GM12878 (cell line): ENCODE measurements at regions not wholly inside any gene's neighbourhood (a gene's known extent, or its start where the extent isn't known, plus 50 kb on each side); places are given as distances from the start of the nearest gene placed in this dataset.

Source experiments
- ATAC-seq: fragments of 200-7000 bp; cut with Tn5 transposase; 3 replicates; pipeline ENCODE4 v1.9.1; 2020; ENCODE audit warnings: mild to moderate bottlenecking, moderate library complexity
- BruUV-seq: library from RNA; stranded (reverse); fragments of 400-500 nt; replicated peaks from 2 replicates; lab custom pipeline; 2021; lab: Mats Ljungman, UMichigan
- CTCF ChIA-PET: fragments of 300-600 bp; sonication (Branson Sonifier 250); formaldehyde crosslinking; extraction: SDS; loops from one replicate; lab custom pipeline; 2021; ENCODE audit warnings: inconsistent platforms; lab: Yijun Ruan, JAX
- POLR2A ChIA-PET: fragments of 350-600 bp; formaldehyde crosslinking; extraction: SDS; loops from one replicate; lab custom pipeline; 2021; ENCODE audit warnings: inconsistent platforms; lab: Charles Lee
- RAD21 ChIA-PET: fragments of 300-600 bp; sonication (Branson Sonifier 250); formaldehyde crosslinking; loops from one replicate; lab custom pipeline; 2023; ENCODE audit warnings: antibody characterized with exemption; ENCODE audit not compliant: unreplicated experiment; lab: Charles Lee
- SMC1A ChIA-PET: fragments of 300-600 bp; sonication (Branson Sonifier 250); formaldehyde crosslinking; loops from one replicate; lab custom pipeline; 2023; ENCODE audit not compliant: unreplicated experiment, uncharacterized antibody; lab: Charles Lee
- DNase-seq: peaks from one replicate; pipeline ENCODE4 v3.0.0-alpha.2; 2011; ENCODE audit warnings: low read depth, low spot score
- FAIRE-seq: peaks from 3 replicates; lab custom pipeline; 2011; peaks lifted over from hg19 to GRCh38; lab: Jason Lieb, UNC
- H2AFZ ChIP-seq: 2 replicates; pipeline ENCODE4 v1.6.0; 2011; ENCODE audit warnings: low read depth, low read length, control low read depth; ENCODE audit not compliant: control insufficient read depth
- H3K27ac ChIP-seq: 2 replicates; pipeline ENCODE4 v1.5.1; 2011; ENCODE audit warnings: control low read depth; ENCODE audit not compliant: control insufficient read depth, insufficient read depth
- H3K27me3 ChIP-seq, 2 experiments: replicated peaks in 1 of 2; 2 replicates each; pipeline versions ENCODE4 v1.6.0 to v1.6.1; 2011; ENCODE audit warnings: low read length in 1 of 2; ENCODE audit not compliant: control insufficient read depth in 2 of 2, insufficient read depth in 2 of 2
- H3K36me3 ChIP-seq, 2 experiments: 2 replicates each; pipeline ENCODE4 v1.5.1; 2011; ENCODE audit warnings: low read length in 1 of 2; ENCODE audit not compliant: control insufficient read depth in 2 of 2, insufficient read depth in 2 of 2
- H3K4me1 ChIP-seq: 2 replicates; pipeline ENCODE4 v1.6.1; 2011; ENCODE audit warnings: mild to moderate bottlenecking, low read length, moderate library complexity, mixed read lengths; ENCODE audit not compliant: control insufficient read depth, insufficient read depth
- H3K4me2 ChIP-seq: 2 replicates; pipeline ENCODE4 v1.6.0; 2011; ENCODE audit warnings: control low read depth; ENCODE audit not compliant: control insufficient read depth, insufficient read depth
- H3K4me3 ChIP-seq: fragments of 200-600 bp; sonication (generic); 2 replicates; pipeline ENCODE4 v1.5.1; 2016
- H3K79me2 ChIP-seq: 2 replicates; pipeline ENCODE4 v1.6.0; 2011; ENCODE audit warnings: low read length; ENCODE audit not compliant: control insufficient read depth, insufficient read depth
- H3K9ac ChIP-seq: 2 replicates; pipeline ENCODE4 v1.8.0; 2011; ENCODE audit warnings: low read length, control low read depth, mixed read lengths; ENCODE audit not compliant: control insufficient read depth, insufficient read depth
- H3K9me3 ChIP-seq: replicated peaks from 3 replicates; pipeline ENCODE4 v1.5.1; 2011; ENCODE audit warnings: mild to moderate bottlenecking, low read length; ENCODE audit not compliant: control insufficient read depth, insufficient read depth
- H4K20me1 ChIP-seq: 2 replicates; pipeline ENCODE4 v1.6.0; 2011; ENCODE audit not compliant: control insufficient read depth, insufficient read depth
- ATF7 ChIP-seq: fragments of 450-650 bp; IDR thresholded peaks from 2 replicates; pipeline ENCODE4 v1.6.1; 2016; ENCODE audit warnings: low read depth, mild to moderate bottlenecking
- CREB1 ChIP-seq: IDR thresholded peaks from 2 replicates; pipeline ENCODE4 v1.6.1; 2012; ENCODE audit warnings: low read depth, mild to moderate bottlenecking, inconsistent platforms
- CUX1 ChIP-seq: IDR thresholded peaks from 2 replicates; pipeline ENCODE4 v1.6.1; 2012; ENCODE audit warnings: improper control_type of control experiment, low read depth, low read length; ENCODE audit not compliant: insufficient replicate concordance
- EGR1 ChIP-seq, 2 experiments: IDR thresholded peaks; 1 replicate in 1 of 2; 2 replicates in 1 of 2; pipeline ENCODE4 v1.6.1; 2011 to 2012; ENCODE audit warnings: low read depth in 2 of 2, low read length in 2 of 2, borderline replicate concordance in 1 of 2, mild to moderate bottlenecking in 1 of 2, moderate library complexity in 1 of 2
- RAD21 ChIP-seq: IDR thresholded peaks from 2 replicates; pipeline ENCODE4 v1.6.1; 2011; ENCODE audit warnings: mild to moderate bottlenecking, low read depth, low read length, moderate library complexity; ENCODE audit not compliant: insufficient read depth
- SUPT20H ChIP-seq: IDR thresholded peaks from 2 replicates; pipeline ENCODE4 v1.6.1; 2011; ENCODE audit warnings: low read depth, mild to moderate bottlenecking, low read length, moderate library complexity, borderline replicate concordance; ENCODE audit not compliant: control insufficient read depth
- ZNF592 ChIP-seq: fragments of 450-650 bp; IDR thresholded peaks from 2 replicates; pipeline ENCODE4 v1.6.1; 2017; ENCODE audit warnings: mild to moderate bottlenecking, moderate library complexity
- WGBS: methylation state at CpG from one replicate; pipeline ENCODE4 v1.1.6; 2016; ENCODE audit warnings: low lambda C conversion rate; ENCODE audit not compliant: insufficient replicate concordance, insufficient coverage; ENCODE audit errors: missing lambda C conversion rate; 5-methylcytosine and 5-hydroxymethylcytosine counted together
- in situ Hi-C: fragments of 300-500 bp; cut with MboI; formaldehyde crosslinking; loops from 9 replicates; pipeline ENCODE4 v1.14.3; 2018; ENCODE audit warnings: mixed read lengths
- intact Hi-C: fragments of 100-400 bp; cut with micrococcal nuclease; formaldehyde crosslinking; loops from one replicate; pipeline ENCODE4 v1.14.2; 2022; ENCODE audit not compliant: unreplicated experiment

GRCh38 chr6:23016696-23017095, 447.3 kb downstream of the HDGFL1 start:
- Histone ChIP-seq H3K9me3 (no peaks in the 10 kb centered on the region), H3K4me1 (no peaks in the 10 kb centered on the region), H3K27ac (no peak overlapping the region), H3K4me2 (no peak overlapping the region)
- ATAC-seq (no peak), FAIRE-seq (no peak)
- in situ Hi-C loops, result no loop called here
- CTCF ChIA-PET, result no interaction called here
- no TSS peak for BruUV-seq
- TF ChIP-seq EGR1 (IDR thresholded peaks at IDR 0.05; ENCODE audit: borderline replicate concordance in 1 of 2, low read depth in 2 of 2, low read length in 2 of 2) (no peak), SUPT20H (no peak), ATF7 (no peak), CUX1 (no peak), CREB1 (no peak), RAD21 (no peak), ZNF592 (no peak)
- TF ChIP-seq, all 136 proteins: peak for 0
- intact Hi-C loops, result no loop called here
- Histone ChIP-seq H4K20me1 (no peaks in the 10 kb centered on the region), H3K79me2 (no peaks in the 10 kb centered on the region), H3K4me3 (no peak overlapping the region), H2AFZ (no peak overlapping the region), H3K27me3 (no peaks in the 10 kb centered on the region), H3K9ac (no peak overlapping the region), H3K36me3 (no peaks in the 10 kb centered on the region)
- ChIA-PET RAD21 (no interaction called here), POLR2A (no interaction called here), SMC1A (no interaction called here)
- 88% methylated on average over 2 of the region's 2 CpGs for WGBS
- DNase-seq, result no peak
